Fibroblast of lung (primary cell): ENCODE measurements at regions not wholly inside any gene's neighbourhood (a gene's known extent, or its start where the extent isn't known, plus 50 kb on each side); places are given as distances from the start of the nearest gene placed in this dataset.

Experiments
- DNase-seq, 2 donors: peaks; one replicate each; pipeline versions ENCODE4 v3.0.0 to v3.0.0-alpha.2; 2010; ENCODE audit warnings: low read depth in 2 of 2
- H2AFZ ChIP-seq: 2 replicates; pipeline ENCODE4 v1.5.1; 2012; ENCODE audit warnings: low read length, control low read depth, inconsistent platforms
- H3K27ac ChIP-seq: 2 replicates; pipeline ENCODE4 v1.5.1; 2011; ENCODE audit warnings: low read length, control low read depth; ENCODE audit not compliant: insufficient read depth
- H3K27me3 ChIP-seq: 2 replicates; pipeline ENCODE4 v1.5.1; 2011; ENCODE audit warnings: mild to moderate bottlenecking, low read length; ENCODE audit not compliant: control insufficient read depth, insufficient read depth
- H3K36me3 ChIP-seq: 2 replicates; pipeline ENCODE4 v1.5.1; 2011; ENCODE audit warnings: low read length; ENCODE audit not compliant: control insufficient read depth, insufficient read depth
- H3K4me1 ChIP-seq: 2 replicates; pipeline ENCODE4 v1.5.1; 2011; ENCODE audit warnings: low read length; ENCODE audit not compliant: control insufficient read depth, insufficient read depth; ENCODE audit errors: extremely low read depth
- H3K4me2 ChIP-seq: 2 replicates; pipeline ENCODE4 v1.5.1; 2011; ENCODE audit warnings: low read length, control low read depth; ENCODE audit not compliant: insufficient read depth; ENCODE audit errors: extremely low read depth
- H3K4me3 ChIP-seq, 4 experiments: fragments of 200-600 bp in 1 of 4; sonication (generic) in 1 of 4; replicated peaks in 1 of 4; 2 replicates each; pipeline ENCODE4 v1.5.1; 2011 to 2016; ENCODE audit warnings: low read length in 4 of 4, low read depth in 3 of 4, mild to moderate bottlenecking in 3 of 4, control low read depth in 2 of 4, inconsistent platforms in 1 of 4, mixed read lengths in 1 of 4; ENCODE audit not compliant: insufficient read depth in 1 of 4; ENCODE audit errors: control extremely low read depth in 1 of 4
- H3K79me2 ChIP-seq: 2 replicates; pipeline ENCODE4 v1.5.1; 2012; ENCODE audit warnings: mild to moderate bottlenecking, low read length, inconsistent platforms; ENCODE audit not compliant: control insufficient read depth, insufficient read depth
- H3K9ac ChIP-seq: 2 replicates; pipeline ENCODE4 v1.5.1; 2011; ENCODE audit warnings: mild to moderate bottlenecking, low read length, control low read depth; ENCODE audit not compliant: insufficient read depth
- H3K9me3 ChIP-seq: 2 replicates; pipeline ENCODE4 v1.5.1; 2012; ENCODE audit warnings: low read depth, low read length; ENCODE audit not compliant: control insufficient read depth, insufficient read depth
- H4K20me1 ChIP-seq: 2 replicates; pipeline ENCODE4 v1.5.1; 2011; ENCODE audit warnings: low read length; ENCODE audit not compliant: control insufficient read depth, insufficient read depth; ENCODE audit errors: extremely low read depth
- CTCF ChIP-seq, 2 donors: IDR thresholded peaks in 1 of 2; conservative IDR thresholded peaks in 1 of 2; 1 replicate in 1 of 2; 2 replicates in 1 of 2; pipeline ENCODE4 v1.5.1; 2011 to 2012; ENCODE audit warnings: low read length in 2 of 2, control low read depth in 1 of 2, inconsistent platforms in 1 of 2, low read depth in 1 of 2, mild to moderate bottlenecking in 1 of 2
- EZH2 ChIP-seq: IDR thresholded peaks from 2 replicates; pipeline ENCODE4 v1.5.1; 2012; ENCODE audit warnings: low read length, control low read depth, mild to moderate bottlenecking; ENCODE audit errors: missing control alignments

GRCh38 chr9:107943901-107944300 is 454.3 kb upstream of the KLF4 start:
- Histone ChIP-seq H3K79me2 (no peaks in the 10 kb centered on the region), H3K9me3 (no peaks in the 10 kb centered on the region), H3K4me2 (no peak overlapping the region), H3K27me3 (no peaks in the 10 kb centered on the region), H4K20me1 (no peaks in the 10 kb centered on the region), H3K9ac (no peak overlapping the region), H3K4me1 (no peaks in the 10 kb centered on the region), H3K27ac (no peak overlapping the region), H3K36me3 (no peaks in the 10 kb centered on the region), H2AFZ (no peak overlapping the region), H3K4me3 (no peak overlapping the region)
- no peak for DNase-seq
- TF ChIP-seq CTCF (conservative IDR thresholded peaks at IDR 0.05 in 1 of 2, IDR thresholded peaks at IDR 0.05 in 1 of 2; ENCODE audit: low read depth in 1 of 2, low read length in 2 of 2) (no peak), EZH2 (no peak)

- Histone ChIP-seq H3K4me3 (no peak overlapping the region), H3K9ac (no peak overlapping the region), H3K9me3 (no peaks in the 10 kb centered on the region), H3K79me2 (no peaks in the 10 kb centered on the region), H3K36me3 (no peaks in the 10 kb centered on the region), H2AFZ (no peak overlapping the region), H4K20me1 (no peaks in the 10 kb centered on the region), H3K27me3 (no peaks in the 10 kb centered on the region), H3K4me2 (no peak overlapping the region), H3K27ac (no peak overlapping the region), H3K4me1 (no peaks in the 10 kb centered on the region)
- TF ChIP-seq EZH2 (no peak), CTCF (conservative IDR thresholded peaks at IDR 0.05 in 1 of 2, IDR thresholded peaks at IDR 0.05 in 1 of 2; ENCODE audit: low read depth in 1 of 2, low read length in 2 of 2) (no peak)
- no peak for DNase-seq
Observed at GRCh38 chr9:107942856-107943255, 453.3 kb upstream of the KLF4 start.

DNA sequence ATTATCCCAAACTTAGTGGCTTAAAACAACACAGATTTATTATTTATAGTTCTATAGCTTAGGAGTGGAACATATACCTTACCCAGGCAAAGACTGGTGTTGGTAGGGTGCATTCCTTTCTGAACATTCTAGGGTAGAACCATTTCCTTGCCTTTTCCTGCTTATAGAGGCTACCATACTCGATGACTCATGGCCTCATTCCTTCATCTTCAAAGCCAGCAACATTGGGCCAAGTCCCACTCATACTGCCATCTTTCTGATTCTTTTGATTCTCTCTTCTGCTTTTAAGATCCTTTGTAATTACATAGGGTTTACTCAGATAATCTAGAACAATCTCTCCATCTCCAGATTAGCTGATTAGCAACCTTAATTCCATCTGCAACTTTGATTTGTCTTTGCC is 452.7 kb upstream of the KLF4 start:
- no peaks in the 10 kb centered on the region for H3K79me2 ChIP-seq
- H3K4me1 ChIP-seq = no peaks in the 10 kb centered on the region
- H3K4me2 ChIP-seq = no peak overlapping the region
- no peak overlapping the region for H3K27ac ChIP-seq
- H3K9me3 ChIP-seq = no peaks in the 10 kb centered on the region
- TF ChIP-seq EZH2 = no peak
- TF ChIP-seq CTCF (conservative IDR thresholded peaks at IDR 0.05 in 1 of 2, IDR thresholded peaks at IDR 0.05 in 1 of 2; ENCODE audit: low read depth in 1 of 2, low read length in 2 of 2) = no peak
- DNase-seq = no peak
- no peaks in the 10 kb centered on the region for H4K20me1 ChIP-seq
- no peaks in the 10 kb centered on the region for H3K36me3 ChIP-seq
- H3K9ac ChIP-seq = no peak overlapping the region
- H3K4me3 ChIP-seq = no peak overlapping the region
- no peaks in the 10 kb centered on the region for H3K27me3 ChIP-seq
- no peak overlapping the region for H2AFZ ChIP-seq
